Spleen (tissue), 11 donors: ENCODE measurements at regions not wholly inside any gene's neighbourhood (a gene's known extent, or its start where the extent isn't known, plus 50 kb on each side); places are given as distances from the start of the nearest gene placed in this dataset.

ENCODE experiments used
- DNase-seq: peaks from one replicate; pipeline ENCODE4 v3.0.0-alpha.2; 2020
- H3K27ac ChIP-seq, 8 donors: fragments of 200-600 bp; sonication (generic) in 7 of 8; 1 replicate in 4 of 8; 2 replicates in 4 of 8; pipeline versions ENCODE4 v1.5.0 to v1.8.0; 2016 to 2021; ENCODE audit warnings: inconsistent platforms in 4 of 8, mild to moderate bottlenecking in 4 of 8, moderate library complexity in 1 of 8
- H3K27me3 ChIP-seq, 7 donors: fragments of 200-600 bp; sonication (generic) in 6 of 7; replicated peaks in 1 of 7; 1 replicate in 4 of 7; 2 replicates in 3 of 7; pipeline versions ENCODE4 v1.5.0 to v1.8.0; 2016 to 2021; ENCODE audit warnings: inconsistent platforms in 3 of 7, mild to moderate bottlenecking in 1 of 7
- H3K36me3 ChIP-seq, 6 donors: fragments of 200-600 bp; sonication (generic) in 5 of 6; 1 replicate in 4 of 6; 2 replicates in 2 of 6; pipeline versions ENCODE4 v1.5.0 to v1.8.0; 2016 to 2021; ENCODE audit warnings: inconsistent platforms in 2 of 6
- H3K4me1 ChIP-seq, 6 donors: fragments of 200-600 bp; sonication (generic) in 5 of 6; 1 replicate in 3 of 6; 2 replicates in 3 of 6; pipeline versions ENCODE4 v1.5.0 to v1.8.0; 2016 to 2021; ENCODE audit warnings: inconsistent platforms in 3 of 6
- H3K4me3 ChIP-seq, 8 donors: fragments of 200-600 bp; sonication (generic) in 7 of 8; 1 replicate in 4 of 8; 2 replicates in 4 of 8; pipeline versions ENCODE4 v1.5.0 to v1.8.0; 2016 to 2021; ENCODE audit warnings: inconsistent platforms in 4 of 8, mild to moderate bottlenecking in 4 of 8, moderate library complexity in 2 of 8
- H3K9me3 ChIP-seq, 8 donors: fragments of 200-600 bp; sonication (generic) in 7 of 8; 1 replicate in 4 of 8; 2 replicates in 4 of 8; pipeline versions ENCODE4 v1.5.0 to v1.8.0; 2016 to 2021; ENCODE audit warnings: inconsistent platforms in 4 of 8
- POLR2A ChIP-seq, 3 donors: fragments of 450-650 bp; IDR thresholded peaks; one replicate each; pipeline ENCODE4 v1.5.1; 2017; ENCODE audit warnings: antibody characterized with exemption in 3 of 3, mild to moderate bottlenecking in 1 of 3
- POLR2AphosphoS5 ChIP-seq, 3 donors: sonication (generic); formaldehyde crosslinking; IDR thresholded peaks; one replicate each; pipeline ENCODE4 v1.5.1; 2017; ENCODE audit warnings: antibody characterized with exemption in 3 of 3
- WGBS, 5 donors: extraction: QIAGEN DNeasy Blood & Tissue Kit in 3 of 5; methylation state at CpG; one replicate each; pipeline versions ENCODE4 v1.1.5 to v1.1.7; 2013 to 2018; 5-methylcytosine and 5-hydroxymethylcytosine counted together
- intact Hi-C: fragments of 100-400 bp; cut with DNase I; formaldehyde crosslinking; loops from one replicate; pipeline ENCODE4 v1.15.0; 2023; ENCODE audit warnings: low total_unique reads
- TF ChIP-seq, protein P1 (sequence below), 11 experiments: fragments of 200-600 bp in 7 of 11; fragments of 450-650 bp in 4 of 11; sonication (generic) in 4 of 11; IDR thresholded peaks in 8 of 11; conservative IDR thresholded peaks in 3 of 11; 1 replicate in 7 of 11; 2 replicates in 4 of 11; pipeline versions ENCODE4 v1.4.0 to v1.8.0; 2016 to 2021; ENCODE audit warnings: antibody characterized with exemption in 11 of 11, inconsistent platforms in 4 of 11, mild to moderate bottlenecking in 1 of 11
- donor health status: healthy with polysubstance abuse.
- donor health status: DM: no; HTN: no; CAD: no; lungs with moderate emphysema.
- donor health status: DM: no; HTN: no; CAD: no.
- donor health status: Bipolar disorder and iron deficiency.
- donor health status: healthy.
- donor health status: DM: no; HTN: no; CAD: no.
- donor health status: DM: yes; HTN: yes; CAD: no.

DNA sequence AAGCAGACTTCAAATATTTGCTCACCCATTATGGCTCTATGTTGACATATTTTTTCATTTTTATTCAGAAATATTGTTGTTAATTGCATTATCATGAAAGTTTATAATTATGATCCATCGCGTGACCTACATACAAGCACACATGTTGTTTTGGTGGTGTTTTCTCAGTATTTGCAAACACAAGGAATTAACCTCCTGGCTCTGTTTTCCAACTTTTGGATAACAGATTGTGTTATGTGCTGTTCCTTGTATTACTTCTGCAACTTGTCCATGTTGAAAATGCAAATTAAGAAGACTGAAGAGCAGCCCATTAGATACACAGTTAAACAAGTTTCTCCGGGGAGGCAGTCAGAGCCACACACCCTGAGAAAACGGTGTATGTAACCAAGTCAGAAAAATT lies 201.2 kb downstream of the SEC23A start:
- WGBS, 5 donors = 91 to 97% (median 93%) methylated on average over 4 of the region's 4 CpGs
- intact Hi-C loops = no loop called here
- TF ChIP-seq POLR2AphosphoS5 (IDR thresholded peaks at IDR 0.05) (no peak), POLR2A (IDR thresholded peaks at IDR 0.05) (no peak)
- TF ChIP-seq, protein P1, sequence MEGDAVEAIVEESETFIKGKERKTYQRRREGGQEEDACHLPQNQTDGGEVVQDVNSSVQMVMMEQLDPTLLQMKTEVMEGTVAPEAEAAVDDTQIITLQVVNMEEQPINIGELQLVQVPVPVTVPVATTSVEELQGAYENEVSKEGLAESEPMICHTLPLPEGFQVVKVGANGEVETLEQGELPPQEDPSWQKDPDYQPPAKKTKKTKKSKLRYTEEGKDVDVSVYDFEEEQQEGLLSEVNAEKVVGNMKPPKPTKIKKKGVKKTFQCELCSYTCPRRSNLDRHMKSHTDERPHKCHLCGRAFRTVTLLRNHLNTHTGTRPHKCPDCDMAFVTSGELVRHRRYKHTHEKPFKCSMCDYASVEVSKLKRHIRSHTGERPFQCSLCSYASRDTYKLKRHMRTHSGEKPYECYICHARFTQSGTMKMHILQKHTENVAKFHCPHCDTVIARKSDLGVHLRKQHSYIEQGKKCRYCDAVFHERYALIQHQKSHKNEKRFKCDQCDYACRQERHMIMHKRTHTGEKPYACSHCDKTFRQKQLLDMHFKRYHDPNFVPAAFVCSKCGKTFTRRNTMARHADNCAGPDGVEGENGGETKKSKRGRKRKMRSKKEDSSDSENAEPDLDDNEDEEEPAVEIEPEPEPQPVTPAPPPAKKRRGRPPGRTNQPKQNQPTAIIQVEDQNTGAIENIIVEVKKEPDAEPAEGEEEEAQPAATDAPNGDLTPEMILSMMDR (IDR thresholded peaks at IDR 0.05 in 8 of 11, conservative IDR thresholded peaks at IDR 0.05 in 3 of 11) = no peak

DNA sequence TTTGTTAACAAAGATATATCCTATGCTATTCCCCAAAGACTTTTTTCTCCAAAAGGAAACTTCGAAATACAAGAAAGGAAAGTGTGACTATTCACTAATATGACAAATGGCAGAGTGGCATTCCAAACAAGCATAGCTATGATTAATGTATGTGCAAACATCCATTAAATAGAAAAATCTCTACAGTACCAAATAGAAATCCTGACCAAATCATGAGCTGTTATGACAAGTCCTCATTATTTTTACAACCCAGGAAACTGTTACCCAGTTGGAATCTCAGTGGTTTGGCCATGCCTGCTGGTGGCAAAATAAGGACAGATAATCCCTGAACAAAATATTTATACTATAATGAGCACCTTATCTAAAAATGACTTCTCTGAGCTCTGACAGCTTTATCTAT lies 202.1 kb downstream of the SEC23A start:
- TF ChIP-seq, protein P1 (IDR thresholded peaks at IDR 0.05 in 8 of 11, conservative IDR thresholded peaks at IDR 0.05 in 3 of 11) = no peak
- no peak for TF ChIP-seq POLR2A (IDR thresholded peaks at IDR 0.05)
- WGBS, 5 donors = 60 to 86% (median 77%) methylated on average over 1 of the region's 1 CpG
- Histone ChIP-seq H3K27me3 (peaks cover 0 to 5% (median 0%) of the 10 kb centered on the region in 7 donors), H3K36me3 (no peaks in the 10 kb centered on the region), H3K4me1 (no peaks in the 10 kb centered on the region), H3K4me3 (no peak overlapping the region), H3K27ac (no peak overlapping the region), H3K9me3 (no peaks in the 10 kb centered on the region)
- no peak for DNase-seq
- intact Hi-C loops = no loop called here

More for the DNA sequence above, 201.2 kb downstream of the SEC23A start:
- H3K4me1 ChIP-seq = no peaks in the 10 kb centered on the region
- no peak for DNase-seq
- no peaks in the 10 kb centered on the region for H3K36me3 ChIP-seq
- H3K4me3 ChIP-seq = no peak overlapping the region
- peaks cover 0 to 5% (median 0%) of the 10 kb centered on the region in 7 donors for H3K27me3 ChIP-seq
- H3K27ac ChIP-seq = no peak overlapping the region
- no peaks in the 10 kb centered on the region for H3K9me3 ChIP-seq

DNA sequence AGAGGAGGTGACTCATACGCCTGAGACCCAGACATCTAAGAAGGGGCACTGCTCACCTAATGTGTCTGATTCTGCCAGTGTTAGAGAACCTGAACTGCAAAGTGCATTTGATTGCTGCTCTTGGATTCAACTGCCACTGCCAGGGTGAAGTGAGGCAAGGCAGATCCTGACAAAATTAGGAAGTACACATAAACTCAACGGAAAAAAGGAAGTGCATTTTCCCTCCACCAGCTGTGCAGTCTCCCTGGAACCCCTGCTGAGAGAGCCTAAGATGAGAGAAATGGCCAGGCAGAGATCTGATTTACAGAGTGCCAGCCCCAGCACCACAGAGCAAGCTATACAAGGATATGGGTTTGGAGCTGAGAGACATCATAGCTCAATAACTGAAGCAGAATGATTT lies 215.3 kb downstream of the SEC23A start:
- Histone ChIP-seq H3K4me1 (no peaks in the 10 kb centered on the region), H3K36me3 (no peaks in the 10 kb centered on the region), H3K27ac (no peak overlapping the region), H3K9me3 (no peaks in the 10 kb centered on the region), H3K27me3 (no peaks in the 10 kb centered on the region), H3K4me3 (no peak overlapping the region)
- DNase-seq = no peak
- no peak for TF ChIP-seq POLR2AphosphoS5 (IDR thresholded peaks at IDR 0.05)
- TF ChIP-seq, protein P1 (IDR thresholded peaks at IDR 0.05 in 8 of 11, conservative IDR thresholded peaks at IDR 0.05 in 3 of 11) = no peak
- no peak for TF ChIP-seq POLR2A (IDR thresholded peaks at IDR 0.05)
- 33 to 51% (median 45%) methylated on average over 2 of the region's 2 CpGs for WGBS, 5 donors
- intact Hi-C loops = no loop called here

DNA sequence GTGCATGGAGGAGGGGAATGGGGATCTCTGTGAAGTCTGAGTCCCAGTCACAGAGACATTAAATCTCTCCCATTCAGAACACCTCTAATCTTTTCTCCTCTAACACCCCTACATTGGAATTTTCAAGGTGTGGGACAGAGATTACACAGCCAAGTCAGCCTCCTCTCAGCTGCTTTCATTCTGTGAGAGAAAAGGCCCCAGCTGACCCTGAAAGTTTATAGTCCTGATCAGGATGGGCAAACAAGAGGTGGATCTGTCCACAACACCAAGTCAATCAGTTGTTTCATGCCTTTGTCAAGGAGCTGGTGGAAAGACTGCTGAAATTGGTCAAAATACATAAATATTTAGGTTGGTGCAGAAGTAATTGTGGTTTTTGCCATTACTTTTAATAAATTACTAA lies 218.9 kb downstream of the SEC23A start:
- Histone ChIP-seq H3K9me3 (no peaks in the 10 kb centered on the region), H3K27ac (no peak overlapping the region), H3K4me1 (no peaks in the 10 kb centered on the region), H3K27me3 (no peaks in the 10 kb centered on the region), H3K4me3 (no peak overlapping the region), H3K36me3 (no peaks in the 10 kb centered on the region)
- no peak for DNase-seq
- no peak for TF ChIP-seq POLR2A (IDR thresholded peaks at IDR 0.05)
- TF ChIP-seq, protein P1 (IDR thresholded peaks at IDR 0.05 in 8 of 11, conservative IDR thresholded peaks at IDR 0.05 in 3 of 11) = no peak
- no peak for TF ChIP-seq POLR2AphosphoS5 (IDR thresholded peaks at IDR 0.05)
- intact Hi-C loops = no loop called here
